Dedifferentiated amniotic fluid mesenchymal stem cell (primary cell): ENCODE measurements at regions not wholly inside any gene's neighbourhood (a gene's known extent, or its start where the extent isn't known, plus 50 kb on each side); places are given as distances from the start of the nearest gene placed in this dataset.
A peak's percentile ranks its signal among the peaks of the same experiment; 100 is the strongest.
"Not testable (repeated sequence)": the region's sequence is repeated elsewhere in the genome, so short reads cannot be mapped to it uniquely, and the experiment has no call there.

Source experiments
- DNase-seq: peaks from one replicate; pipeline ENCODE4 v3.0.0-alpha.2; 2016; ENCODE audit errors: extremely low spot score

- no peak for DNase-seq
Measured at GRCh38 chr20:24418731-24419130, 50.7 kb upstream of the SYNDIG1 start.

GRCh38 chr20:24417485-24417884, 51.9 kb upstream of the SYNDIG1 start:
- DNase-seq = no peak

GRCh38 chr20:24415444-24415843, 54.0 kb upstream of the SYNDIG1 start:
- DNase-seq = not testable (repeated sequence)

GRCh38 chr20:24411834-24412216, 57.6 kb upstream of the SYNDIG1 start:
- no peak for DNase-seq

- no peak for DNase-seq
Measured at GRCh38 chr20:24411003-24411833, 58.2 kb upstream of the SYNDIG1 start.

DNA sequence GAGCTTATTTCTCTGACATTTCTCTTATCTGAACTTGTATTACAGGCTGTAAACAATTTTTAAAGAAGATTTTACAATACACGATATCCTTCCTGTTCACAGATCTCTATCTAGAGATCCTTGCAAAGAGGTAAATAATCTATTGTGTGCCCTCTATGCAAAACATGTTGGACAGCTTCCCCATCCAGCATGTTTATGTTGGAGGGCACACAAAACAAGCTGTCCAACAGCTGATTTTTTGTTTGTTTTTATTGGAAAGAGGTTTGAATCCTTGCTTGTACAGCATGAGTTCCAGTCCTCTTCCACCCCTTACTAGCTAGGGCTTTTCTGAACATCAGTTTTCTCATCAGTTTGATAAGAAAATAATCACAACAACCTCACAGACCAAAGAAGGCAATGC, 62.3 kb upstream of the SYNDIG1 start:
- DNase-seq = no peak

GRCh38 chr20:24406750-24407149, 62.7 kb upstream of the SYNDIG1 start:
- DNase-seq = no peak

DNA sequence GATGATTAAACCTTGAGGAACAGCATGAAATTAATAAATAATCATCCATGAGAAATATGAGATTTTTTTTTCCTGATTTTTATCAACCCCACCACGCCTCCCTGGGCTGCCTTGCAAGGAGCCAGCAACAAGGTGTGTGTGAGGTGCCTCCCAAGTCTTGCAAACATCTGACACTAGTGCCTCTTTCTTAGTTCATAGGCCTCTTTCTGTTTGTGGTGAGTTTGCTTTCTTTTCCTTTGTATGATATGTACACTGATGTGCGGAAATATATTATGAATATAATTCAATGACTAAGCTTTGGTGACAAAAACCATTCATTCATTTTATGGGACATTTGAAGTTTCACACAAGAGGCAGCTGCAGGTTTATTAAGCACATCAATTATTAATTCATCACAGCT, 63.2 kb upstream of the SYNDIG1 start:
- no peak for DNase-seq

GRCh38 chr20:24405810-24406209, 63.6 kb upstream of the SYNDIG1 start:
- DNase-seq = no peak

DNA sequence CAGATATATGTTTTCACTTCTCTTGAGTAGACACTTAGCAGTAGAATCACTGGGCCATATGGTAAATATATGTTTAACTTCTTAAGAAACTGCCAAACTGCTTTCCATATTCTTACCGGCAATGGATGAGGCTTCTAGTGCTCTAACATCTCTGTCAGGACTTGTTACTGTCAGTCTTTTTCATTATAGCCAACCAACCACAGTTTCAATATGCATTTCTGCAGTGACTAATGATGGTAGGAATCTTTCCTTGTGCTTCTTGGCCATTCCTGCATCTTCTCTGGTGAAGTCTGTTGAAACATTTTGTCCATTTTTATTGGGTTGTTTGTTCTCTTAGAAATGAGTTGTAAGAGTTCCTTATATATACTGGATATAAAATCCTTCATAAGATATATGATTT, 66.0 kb upstream of the SYNDIG1 start:
- no peak for DNase-seq

DNA sequence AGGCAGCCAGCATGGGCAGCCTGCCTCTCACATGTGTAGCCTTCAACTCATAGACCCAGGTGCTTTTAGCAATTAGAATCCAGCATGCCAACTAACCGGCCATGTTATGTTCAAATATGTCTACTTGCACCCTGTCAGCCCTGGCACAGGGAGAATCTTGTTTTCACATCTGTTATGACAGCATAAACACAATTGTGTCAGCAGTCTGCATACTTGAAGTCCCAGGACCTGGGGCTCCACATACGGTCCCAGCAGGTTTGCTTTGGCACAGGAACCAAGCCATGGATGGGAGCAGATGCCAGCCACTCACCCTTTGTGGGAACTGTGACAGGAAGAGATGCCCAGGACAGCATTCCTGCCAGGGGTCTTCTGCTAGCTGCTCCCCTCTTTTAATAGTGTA, 67.2 kb upstream of the SYNDIG1 start:
- DNase-seq = no peak

DNA sequence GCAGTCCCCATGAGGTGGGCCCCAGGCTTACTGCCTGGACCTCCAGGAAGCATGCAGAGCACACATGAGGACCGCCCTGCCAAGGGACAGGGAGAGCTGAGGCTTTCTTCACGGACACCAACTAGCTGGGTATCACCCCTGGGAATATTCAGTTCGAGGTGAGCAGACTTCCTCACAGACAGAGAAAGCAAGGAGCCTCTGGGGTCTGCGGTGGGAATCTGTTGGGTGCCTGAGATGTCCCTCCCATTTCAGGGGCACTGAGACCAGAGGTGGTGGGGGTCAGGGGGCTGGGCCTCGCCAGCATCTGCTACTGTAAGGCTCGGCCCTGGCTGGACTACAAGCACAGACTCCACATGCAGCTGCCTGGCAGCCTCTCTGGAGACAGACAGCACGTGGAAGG, 74.3 kb upstream of the SYNDIG1 start:
- no peak for DNase-seq

DNA sequence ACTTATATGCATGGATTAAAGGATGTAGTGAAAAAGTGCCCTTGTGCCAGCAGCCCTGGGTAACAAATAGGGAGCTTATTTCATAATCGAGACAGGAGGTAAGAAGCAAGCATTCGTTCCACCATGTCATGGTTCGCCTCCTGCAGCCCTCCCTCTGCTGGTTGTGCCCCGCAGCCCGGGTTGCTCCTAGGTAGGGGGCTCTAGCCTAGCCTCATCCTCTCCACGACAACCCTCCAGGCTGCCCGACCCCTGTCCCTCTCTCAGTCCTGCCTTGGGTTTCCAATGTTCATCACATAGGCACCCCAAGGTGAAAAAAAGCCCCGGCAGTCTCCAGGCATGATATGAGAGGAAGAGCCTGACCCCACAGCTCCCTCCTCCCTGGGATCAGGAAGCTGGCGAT, 75.5 kb upstream of the SYNDIG1 start:
- no peak for DNase-seq

GRCh38 chr20:24392612-24393011, 76.8 kb upstream of the SYNDIG1 start:
- DNase-seq = no peak

- no peak for DNase-seq
Measured at GRCh38 chr20:24389686-24390085, 79.7 kb upstream of the SYNDIG1 start.

- no peak for DNase-seq
Measured at GRCh38 chr20:24388828-24389380, 80.5 kb upstream of the SYNDIG1 start.

- no peak for DNase-seq
Measured at GRCh38 chr20:24385547-24385946, 83.9 kb upstream of the SYNDIG1 start.

DNA sequence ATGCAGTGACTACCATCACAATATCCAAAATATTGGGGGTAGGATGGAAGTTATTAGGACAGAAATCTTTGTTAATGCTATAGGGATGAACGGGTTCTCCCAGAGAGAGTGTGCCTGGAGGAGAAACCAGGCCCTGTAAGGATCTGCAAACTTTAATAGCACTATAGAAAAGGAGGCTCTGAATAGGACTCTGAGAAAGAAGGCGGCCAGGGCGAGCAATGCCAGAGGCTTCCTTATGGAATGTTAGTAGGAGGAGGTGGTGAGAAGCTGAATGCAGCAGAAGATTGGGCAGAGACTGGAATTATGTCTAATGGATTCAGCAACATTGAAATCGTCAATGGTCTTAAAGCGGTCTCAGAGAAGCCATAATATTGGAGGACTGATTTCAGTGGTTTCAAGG, 84.6 kb upstream of the SYNDIG1 start:
- no peak for DNase-seq

GRCh38 chr20:24382743-24383142, 86.7 kb upstream of the SYNDIG1 start:
- no peak for DNase-seq

GRCh38 chr20:24382331-24382730, 87.1 kb upstream of the SYNDIG1 start:
- no peak for DNase-seq

GRCh38 chr20:24381886-24382285, 87.5 kb upstream of the SYNDIG1 start:
- DNase-seq = no peak

- peak; percentile 27 for DNase-seq
Measured at GRCh38 chr20:24379484-24379927, 89.9 kb upstream of the SYNDIG1 start.

DNA sequence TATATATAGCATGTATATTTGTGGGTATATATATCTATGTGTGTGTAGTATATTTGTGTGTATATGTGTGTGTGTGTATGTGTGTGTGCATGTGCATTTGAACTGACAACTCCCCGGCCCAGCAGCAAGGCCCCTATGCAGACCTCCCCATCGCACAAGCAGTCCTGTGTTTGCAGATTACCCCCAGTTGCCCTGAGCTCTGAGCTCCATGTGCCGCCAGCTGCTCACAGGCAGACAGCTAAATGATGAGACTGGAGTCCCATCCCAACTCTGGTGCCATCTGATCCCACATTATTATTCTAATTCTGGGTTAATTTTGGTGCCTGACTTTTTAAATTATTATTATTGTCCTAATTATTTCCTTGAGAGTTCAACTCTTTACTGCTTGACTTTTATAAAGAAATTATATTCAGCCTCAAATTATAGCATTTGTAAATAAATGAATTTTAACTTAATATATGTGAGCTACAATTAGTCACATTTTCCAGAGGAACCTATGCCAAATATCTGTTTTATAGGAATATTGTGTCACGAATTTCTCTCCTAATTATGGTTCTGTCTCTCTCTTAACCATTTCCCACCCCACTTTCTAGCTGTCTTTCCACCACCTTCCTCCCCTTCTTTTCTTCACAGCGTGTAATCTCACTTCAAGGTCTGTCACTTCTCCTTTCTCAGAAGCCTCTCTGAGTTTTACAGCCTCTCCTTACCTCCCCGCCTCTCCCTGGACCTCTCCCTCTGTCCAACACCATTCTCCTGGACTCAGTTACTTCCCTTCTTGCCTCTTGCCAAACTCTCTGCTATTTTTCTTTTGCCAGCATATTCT, 90.6 kb upstream of the SYNDIG1 start:
- no peak for DNase-seq
